ENCODE measurements at regions not wholly inside any gene's neighbourhood (a gene's known extent, or its start where the extent isn't known, plus 50 kb on each side); places are given as distances from the start of the nearest gene placed in this dataset.

DNA sequence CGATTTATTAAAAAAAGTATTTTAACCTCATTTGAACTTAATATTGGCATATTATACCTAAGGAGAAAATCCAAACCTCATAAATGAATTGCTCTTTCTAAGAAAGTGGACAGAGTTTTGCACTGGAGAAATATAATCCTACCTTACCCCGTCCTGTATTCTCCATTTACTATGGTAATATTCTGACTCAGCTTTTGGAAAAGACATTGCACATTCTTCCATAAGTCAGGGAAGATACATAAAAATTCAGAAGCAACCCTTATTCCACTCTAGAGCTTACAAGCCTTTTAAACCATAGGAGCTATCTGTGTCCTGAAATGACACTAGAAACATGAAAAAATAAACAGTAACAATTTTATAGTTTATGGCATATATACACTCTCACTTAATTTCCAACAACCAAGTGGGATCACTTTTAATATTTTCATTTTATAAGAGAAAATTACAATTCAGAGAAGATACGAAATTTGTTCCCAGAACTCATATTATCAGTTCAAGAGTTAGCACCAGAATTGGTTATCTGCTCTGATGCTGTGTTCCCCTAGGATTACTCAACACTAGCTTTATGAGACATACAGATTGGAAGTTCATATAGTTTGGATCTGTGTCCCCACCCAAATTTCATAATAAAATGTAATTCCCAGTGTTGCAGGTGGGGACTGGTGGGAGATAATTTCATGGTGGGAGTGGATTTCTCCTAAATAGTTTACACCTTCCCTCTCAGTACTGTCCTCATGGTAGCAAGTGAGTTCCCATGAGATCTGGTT, 359.4 kb downstream of the ARAP2 start:
- FAIRE-seq = no peak
- H3K36me3 ChIP-seq (ENCODE audit: control insufficient read depth in 2 of 3, insufficient read depth in 3 of 3, low read length in 3 of 3) = no peaks in the 10 kb centered on the region
- no peaks in the 10 kb centered on the region for H3K9me3 ChIP-seq (ENCODE audit: control insufficient read depth in 2 of 3, insufficient read depth in 1 of 3, low read length in 3 of 3)
- no peak for DNase-seq
- no peak overlapping the region for H3K9ac ChIP-seq (ENCODE audit: low read length in 3 of 3)
- H3K4me1 ChIP-seq (ENCODE audit: control insufficient read depth in 2 of 3, insufficient read depth in 2 of 3, low read depth in 1 of 3, low read length in 3 of 3) = no peaks in the 10 kb centered on the region
- intact Hi-C loops (cut with DNase I) = no loop called here
- no peak overlapping the region for H3K27ac ChIP-seq (ENCODE audit: low read depth in 2 of 2, low read length in 2 of 2)
- TF ChIP-seq CTCF (IDR thresholded peaks at IDR 0.05; ENCODE audit: borderline replicate concordance, extremely low read depth, insufficient read depth) = no peak
- no peaks in the 10 kb centered on the region for H3K27me3 ChIP-seq (ENCODE audit: control insufficient read depth, insufficient read depth, low read length)
- H3K4me3 ChIP-seq (ENCODE audit: low read length in 3 of 3) = no peak overlapping the region

DNA sequence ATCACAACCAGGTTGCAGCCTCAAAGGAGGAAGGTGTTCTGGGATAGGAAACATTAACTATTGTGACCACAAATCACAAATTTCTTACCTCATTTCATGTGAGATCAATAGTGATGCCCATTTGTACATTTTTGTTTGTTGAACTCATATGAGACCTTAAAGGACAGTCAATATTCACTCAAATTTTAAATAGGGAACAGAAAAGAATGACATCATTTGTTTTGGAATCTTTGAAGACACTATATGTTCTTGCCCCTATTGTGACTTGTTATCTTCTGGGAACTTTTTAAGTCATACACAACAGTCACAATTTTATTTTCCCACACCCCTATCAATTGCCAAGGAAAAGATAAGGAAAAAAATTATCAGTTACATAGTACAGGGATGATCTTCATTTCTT, 346.5 kb downstream of the ARAP2 start:
- FAIRE-seq (no peak), DNase-seq (no peak)
- H3K4me3 ChIP-seq (ENCODE audit: low read length in 3 of 3) = no peak overlapping the region
- H3K9ac ChIP-seq (ENCODE audit: low read length in 3 of 3) = no peak overlapping the region
- H3K36me3 ChIP-seq (ENCODE audit: control insufficient read depth in 2 of 3, insufficient read depth in 3 of 3, low read length in 3 of 3) = no peaks in the 10 kb centered on the region
- intact Hi-C loops (cut with DNase I) = no loop called here
- H3K9me3 ChIP-seq (ENCODE audit: control insufficient read depth in 2 of 3, insufficient read depth in 1 of 3, low read length in 3 of 3) = no peaks in the 10 kb centered on the region
- no peaks in the 10 kb centered on the region for H3K4me1 ChIP-seq (ENCODE audit: control insufficient read depth in 2 of 3, insufficient read depth in 2 of 3, low read depth in 1 of 3, low read length in 3 of 3)
- no peak for TF ChIP-seq CTCF (IDR thresholded peaks at IDR 0.05; ENCODE audit: borderline replicate concordance, extremely low read depth, insufficient read depth)
- no peak overlapping the region for H3K27ac ChIP-seq (ENCODE audit: low read depth in 2 of 2, low read length in 2 of 2)
- H3K27me3 ChIP-seq (ENCODE audit: control insufficient read depth, insufficient read depth, low read length) = no peaks in the 10 kb centered on the region

- intact Hi-C loops (cut with DNase I) = no loop called here
- H3K36me3 ChIP-seq (ENCODE audit: control insufficient read depth in 2 of 3, insufficient read depth in 3 of 3, low read length in 3 of 3) = no peaks in the 10 kb centered on the region
Measured at GRCh38 chr4:35900286-35901243, 343.7 kb downstream of the ARAP2 start.

More at GRCh38 chr4:35900286-35901243, 343.7 kb downstream of the ARAP2 start:
- H3K27me3 ChIP-seq (ENCODE audit: control insufficient read depth, insufficient read depth, low read length) = no peaks in the 10 kb centered on the region
- TF ChIP-seq CTCF (IDR thresholded peaks at IDR 0.05; ENCODE audit: borderline replicate concordance, extremely low read depth, insufficient read depth) = no peak
- no peaks in the 10 kb centered on the region for H3K4me1 ChIP-seq (ENCODE audit: control insufficient read depth in 2 of 3, insufficient read depth in 2 of 3, low read depth in 1 of 3, low read length in 3 of 3)
- no peak overlapping the region for H3K27ac ChIP-seq (ENCODE audit: low read depth in 2 of 2, low read length in 2 of 2)
- FAIRE-seq (no peak), DNase-seq (no peak)
- no peak overlapping the region for H3K4me3 ChIP-seq (ENCODE audit: low read length in 3 of 3)
- no peaks in the 10 kb centered on the region for H3K9me3 ChIP-seq (ENCODE audit: control insufficient read depth in 2 of 3, insufficient read depth in 1 of 3, low read length in 3 of 3)
- no peak overlapping the region for H3K9ac ChIP-seq (ENCODE audit: low read length in 3 of 3)

Data from kidney (tissue), 13 donors.